Parathyroid adenoma (tissue), 2 donors: ENCODE measurements at regions not wholly inside any gene's neighbourhood (a gene's known extent, or its start where the extent isn't known, plus 50 kb on each side); places are given as distances from the start of the nearest gene placed in this dataset.

Experiments
- H2AFZ ChIP-seq: fragments of 300-600 bp; sonication (generic); one replicate; pipeline ENCODE4 v1.7.0; 2017; ENCODE audit warnings: antibody characterized with exemption, mild to moderate bottlenecking
- H3K27ac ChIP-seq: fragments of 300-600 bp; sonication (generic); one replicate; pipeline ENCODE4 v1.7.0; 2017
- H3K27me3 ChIP-seq: fragments of 300-600 bp; sonication (generic); one replicate; pipeline ENCODE4 v1.7.0; 2017; ENCODE audit warnings: low read length; ENCODE audit not compliant: control insufficient read depth, insufficient read depth
- H3K36me3 ChIP-seq: fragments of 300-600 bp; sonication (generic); one replicate; pipeline ENCODE4 v1.7.0; 2017; ENCODE audit warnings: low read length; ENCODE audit not compliant: control insufficient read depth, insufficient read depth
- H3K4me1 ChIP-seq: fragments of 300-600 bp; sonication (generic); one replicate; pipeline ENCODE4 v1.7.0; 2017; ENCODE audit warnings: control low read depth
- H3K4me2 ChIP-seq: fragments of 300-600 bp; sonication (generic); one replicate; pipeline ENCODE4 v1.7.0; 2017; ENCODE audit warnings: low read length
- H3K4me3 ChIP-seq: fragments of 300-600 bp; sonication (generic); one replicate; pipeline ENCODE4 v1.7.0; 2017; ENCODE audit warnings: low read depth, low read length
- H3K79me2 ChIP-seq: fragments of 300-600 bp; sonication (generic); one replicate; pipeline ENCODE4 v1.7.0; 2017; ENCODE audit warnings: control low read depth
- H3K9ac ChIP-seq: fragments of 300-600 bp; sonication (generic); one replicate; pipeline ENCODE4 v1.7.0; 2017; ENCODE audit warnings: mild to moderate bottlenecking
- H3K9me3 ChIP-seq: fragments of 300-600 bp; sonication (generic); one replicate; pipeline ENCODE4 v1.7.0; 2017; ENCODE audit warnings: low read length; ENCODE audit not compliant: control insufficient read depth
- CTCF ChIP-seq: fragments of 300-600 bp; sonication (generic); IDR thresholded peaks from one replicate; pipeline ENCODE4 v1.7.0; 2017; ENCODE audit warnings: antibody characterized with exemption, mild to moderate bottlenecking
- donor health status: primary hyperparathyroidism.

GRCh38 chr5:33166522-33166921, 274.2 kb upstream of the TARS1 start:
- Histone ChIP-seq H3K79me2 (no peaks in the 10 kb centered on the region), H3K27ac (no peak overlapping the region)
- TF ChIP-seq CTCF, result no peak

DNA sequence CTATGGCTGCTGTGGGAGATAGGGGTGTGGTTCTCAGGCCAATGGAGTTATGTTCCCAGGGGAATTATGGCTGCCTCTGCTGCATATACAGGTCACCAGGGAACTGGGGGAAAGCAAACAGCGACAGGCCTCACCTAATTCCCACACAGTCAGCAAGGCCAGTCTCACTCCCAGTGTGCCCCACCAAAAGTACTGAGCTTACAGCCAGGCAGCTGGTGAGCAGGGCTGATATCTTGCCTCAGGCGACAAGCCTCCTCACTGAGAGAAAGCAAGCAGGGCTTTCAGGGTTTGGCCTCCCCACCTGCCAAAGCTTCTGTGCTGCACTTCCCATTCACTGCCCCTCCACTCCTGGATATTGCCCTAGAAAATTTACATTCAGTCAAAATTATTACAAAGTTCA, 273.8 kb upstream of the TARS1 start:
- H3K79me2 ChIP-seq, result no peaks in the 10 kb centered on the region
- H3K36me3 ChIP-seq, result no peaks in the 10 kb centered on the region
- H3K27me3 ChIP-seq, result no peaks in the 10 kb centered on the region

More at GRCh38 chr5:33166522-33166921, 274.2 kb upstream of the TARS1 start:
- no peaks in the 10 kb centered on the region for H3K27me3 ChIP-seq
- no peak overlapping the region for H2AFZ ChIP-seq
- H3K4me3 ChIP-seq, result no peak overlapping the region
- no peaks in the 10 kb centered on the region for H3K36me3 ChIP-seq
- no peaks in the 10 kb centered on the region for H3K4me1 ChIP-seq
- H3K4me2 ChIP-seq, result no peak overlapping the region
- no peak overlapping the region for H3K9ac ChIP-seq
- no peaks in the 10 kb centered on the region for H3K9me3 ChIP-seq

GRCh38 chr5:33167541-33167940, 273.2 kb upstream of the TARS1 start:
- no peak overlapping the region for H2AFZ ChIP-seq
- H3K4me3 ChIP-seq, result no peak overlapping the region

More for the DNA sequence above, 273.8 kb upstream of the TARS1 start:
- Histone ChIP-seq H3K9ac (no peak overlapping the region), H3K27ac (no peak overlapping the region), H3K9me3 (no peaks in the 10 kb centered on the region), H3K4me2 (no peak overlapping the region), H3K4me1 (no peaks in the 10 kb centered on the region), H2AFZ (no peak overlapping the region), H3K4me3 (no peak overlapping the region)
- no peak for TF ChIP-seq CTCF

GRCh38 chr5:33170411-33170810, 270.4 kb upstream of the TARS1 start:
- no peak overlapping the region for H3K4me3 ChIP-seq
- no peaks in the 10 kb centered on the region for H3K79me2 ChIP-seq
- H3K36me3 ChIP-seq, result no peaks in the 10 kb centered on the region
- no peaks in the 10 kb centered on the region for H3K4me1 ChIP-seq
- TF ChIP-seq CTCF, result no peak
- no peak overlapping the region for H3K9ac ChIP-seq
- H2AFZ ChIP-seq, result no peak overlapping the region
- H3K27ac ChIP-seq, result no peak overlapping the region
- no peaks in the 10 kb centered on the region for H3K9me3 ChIP-seq
- H3K4me2 ChIP-seq, result no peak overlapping the region
- no peaks in the 10 kb centered on the region for H3K27me3 ChIP-seq

More at GRCh38 chr5:33167541-33167940, 273.2 kb upstream of the TARS1 start:
- Histone ChIP-seq H3K4me2 (no peak overlapping the region), H3K27ac (no peak overlapping the region), H3K4me1 (no peaks in the 10 kb centered on the region), H3K79me2 (no peaks in the 10 kb centered on the region), H3K9ac (no peak overlapping the region), H3K36me3 (no peaks in the 10 kb centered on the region), H3K9me3 (no peaks in the 10 kb centered on the region), H3K27me3 (no peaks in the 10 kb centered on the region)
- no peak for TF ChIP-seq CTCF

DNA sequence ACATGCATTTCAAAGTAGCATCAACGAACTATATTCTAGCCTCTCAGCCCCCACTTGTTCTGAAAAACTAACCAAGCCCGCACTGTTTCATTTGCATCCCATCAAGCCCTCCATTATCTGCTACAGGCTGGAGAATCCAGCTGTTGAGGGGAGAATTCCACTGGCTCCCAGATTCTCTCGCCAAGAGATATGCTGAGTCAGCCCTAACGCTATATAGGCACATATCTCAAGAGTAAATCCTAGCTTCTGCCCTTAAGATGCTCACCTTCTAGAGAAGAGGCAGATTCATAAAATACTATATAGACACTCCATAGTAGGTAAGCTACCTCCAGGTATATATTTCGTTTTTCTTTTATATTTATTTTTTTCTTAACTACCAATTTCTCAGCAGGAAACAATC, 266.4 kb upstream of the TARS1 start:
- no peak overlapping the region for H3K27ac ChIP-seq
- no peaks in the 10 kb centered on the region for H3K9me3 ChIP-seq
- H3K4me2 ChIP-seq, result no peak overlapping the region
- H3K4me3 ChIP-seq, result no peak overlapping the region
- no peaks in the 10 kb centered on the region for H3K79me2 ChIP-seq
- H3K27me3 ChIP-seq, result no peaks in the 10 kb centered on the region
- no peaks in the 10 kb centered on the region for H3K36me3 ChIP-seq
- no peak for TF ChIP-seq CTCF
- no peak overlapping the region for H2AFZ ChIP-seq
- H3K9ac ChIP-seq, result no peak overlapping the region
- H3K4me1 ChIP-seq, result no peaks in the 10 kb centered on the region
